ENCODE measurements at regions not wholly inside any gene's neighbourhood (a gene's known extent, or its start where the extent isn't known, plus 50 kb on each side); places are given as distances from the start of the nearest gene placed in this dataset.
"Not testable (repeated sequence)": the region's sequence is repeated elsewhere in the genome, so short reads cannot be mapped to it uniquely, and the experiment has no call there.

DNA sequence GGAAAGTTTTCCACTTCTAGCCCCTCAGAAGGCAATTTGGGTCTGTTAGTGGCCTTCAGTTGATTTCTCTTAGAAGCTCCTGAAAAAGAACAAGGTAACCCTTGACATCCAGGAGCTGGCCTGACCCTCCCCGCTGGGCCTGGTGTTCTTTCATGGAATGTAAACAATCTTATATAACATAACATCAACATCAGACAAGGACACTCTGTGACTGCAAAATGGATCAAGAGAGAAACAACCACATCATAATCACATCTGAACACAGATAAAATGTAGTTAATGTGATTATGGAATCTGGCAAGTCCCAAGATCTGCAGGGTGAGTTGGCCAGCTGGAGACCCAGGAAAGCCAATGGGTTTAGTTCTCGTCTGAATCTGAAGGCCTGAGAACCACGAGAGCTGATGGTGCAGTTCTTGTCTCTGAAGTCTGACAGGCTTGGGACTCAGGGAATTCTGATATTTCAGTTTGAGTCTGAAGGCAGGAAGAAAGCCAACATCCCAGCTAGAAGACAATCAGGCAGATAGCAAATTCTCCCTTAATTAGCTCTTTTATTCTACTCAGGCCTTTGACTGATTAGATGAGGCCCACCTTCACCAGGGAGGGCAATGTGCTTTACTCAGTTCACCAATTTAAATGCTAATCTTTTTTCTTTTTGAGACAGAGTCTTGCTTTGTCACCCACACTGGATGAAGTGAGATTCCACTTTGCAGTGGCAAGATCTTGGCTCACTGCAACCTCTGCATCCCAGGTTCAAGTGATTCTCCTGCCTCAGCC, 91.4 kb upstream of the NAMPT start:
- intact Hi-C loops (cut with DNase I): loop anchor here (5.0 kb wide), 1 partner anchor 199 kb away; no protein-coding TSS in a partner anchor
- no peak for DNase-seq (ENCODE audit: missing footprints)
- ATAC-seq: no peak

DNA sequence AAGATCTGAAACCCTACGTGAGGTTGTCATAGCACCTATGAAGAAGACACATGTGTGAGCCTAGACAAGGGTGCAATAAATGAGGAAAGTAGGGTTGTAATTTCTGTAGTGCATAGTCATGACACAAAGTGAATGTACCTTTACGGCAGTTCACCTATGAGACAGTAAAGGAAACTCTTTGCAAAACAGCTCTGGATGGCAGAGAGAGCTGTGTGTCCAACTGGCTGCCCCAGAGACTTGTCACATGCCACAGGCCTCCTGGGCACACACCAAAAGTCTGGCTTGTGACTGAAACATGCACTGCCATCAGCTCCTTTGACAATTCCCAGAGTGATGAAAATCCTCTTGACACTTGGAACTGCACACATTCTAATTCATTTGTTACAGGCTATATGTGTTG, 90.7 kb upstream of the NAMPT start:
- intact Hi-C loops (cut with DNase I): loop anchor here (5.0 kb wide), 1 partner anchor 198 kb away; no protein-coding TSS in a partner anchor
- ATAC-seq (peak; percentile 89), DNase-seq (ENCODE audit: missing footprints) (no peak)

DNA sequence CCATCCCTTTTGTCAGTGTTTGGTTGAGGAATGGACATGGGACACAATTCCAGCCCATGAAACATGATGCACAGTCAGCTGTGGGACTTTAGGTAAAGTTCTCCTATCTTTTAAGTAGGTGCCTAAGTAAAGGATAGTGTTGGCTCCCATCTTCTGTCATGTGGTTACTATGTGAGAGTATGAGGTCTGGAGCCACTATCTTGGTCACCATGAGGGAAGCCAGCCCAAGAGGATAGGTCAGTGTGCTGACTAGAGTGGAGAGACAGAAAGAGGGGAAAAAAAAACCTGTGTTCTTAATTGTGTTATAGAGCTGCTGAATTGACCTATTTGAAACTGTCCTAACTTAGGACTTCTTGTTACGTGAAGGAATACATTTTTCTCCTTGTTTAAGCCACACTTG, 89.7 kb upstream of the NAMPT start:
- intact Hi-C loops (cut with DNase I): loop anchor here (5.0 kb wide), 1 partner anchor 87 kb away; no protein-coding TSS in a partner anchor
- no peak for ATAC-seq
- DNase-seq (ENCODE audit: missing footprints): no peak

DNA sequence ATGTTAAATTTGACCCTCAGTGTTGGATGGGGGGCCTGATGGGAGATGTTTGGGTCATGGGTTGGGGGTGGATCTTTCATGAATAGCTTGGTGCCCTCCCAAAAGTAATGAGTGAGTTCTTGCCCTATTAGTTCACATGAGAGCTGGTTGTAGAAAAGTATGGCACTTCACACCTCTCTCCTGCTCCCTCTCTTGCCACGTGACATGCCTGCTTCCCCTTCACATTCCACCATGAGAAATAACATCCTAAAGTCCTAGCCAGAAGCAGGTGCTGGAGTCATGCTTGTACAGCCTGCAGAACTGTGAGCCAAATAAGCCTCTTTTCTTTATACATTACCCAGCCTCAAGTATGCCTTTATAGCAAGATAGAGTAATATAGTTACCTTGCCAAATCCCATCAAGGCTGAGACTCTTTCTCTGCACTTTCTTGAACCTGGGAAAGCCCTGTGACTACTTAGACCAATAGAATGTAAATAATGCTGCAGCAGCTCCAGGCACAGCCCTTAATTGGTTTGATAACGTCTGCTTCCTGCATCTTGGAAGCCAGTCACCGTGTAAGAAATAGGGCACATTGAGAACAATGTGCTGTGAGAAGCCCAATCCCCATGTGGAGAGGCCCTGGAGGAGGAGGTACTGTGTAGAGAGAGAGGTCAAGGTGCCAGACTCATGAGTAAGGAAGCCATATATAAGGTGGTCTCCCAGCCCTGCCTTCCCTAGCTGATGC, 88.0 kb upstream of the NAMPT start:
- DNase-seq (ENCODE audit: missing footprints) (no peak), ATAC-seq (no peak)
- intact Hi-C loops (cut with DNase I): loop anchor here (5.0 kb wide), 1 partner anchor 85 kb away; no protein-coding TSS in a partner anchor

DNA sequence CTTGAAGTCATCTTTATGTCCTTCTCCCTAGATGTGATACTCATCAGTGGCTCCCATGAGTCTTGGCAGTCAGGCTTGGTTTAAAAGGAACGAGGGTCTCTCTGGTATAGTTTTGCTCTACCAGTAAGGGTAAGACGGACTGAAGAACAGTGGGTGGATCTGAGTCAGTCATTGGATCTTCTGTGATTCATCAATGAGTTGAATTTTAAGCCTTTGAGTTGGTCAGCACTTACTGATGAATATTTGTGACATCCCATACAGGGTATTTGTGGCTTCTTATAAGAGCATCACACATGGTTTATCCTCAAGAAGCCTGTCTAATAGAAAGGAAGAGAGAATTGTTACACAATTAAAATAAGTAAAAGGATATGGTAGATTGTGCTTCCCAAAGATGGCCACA, 87.3 kb upstream of the NAMPT start:
- intact Hi-C loops (cut with DNase I): loop anchor here (5.0 kb wide), 1 partner anchor 85 kb away; no protein-coding TSS in a partner anchor
- DNase-seq (ENCODE audit: missing footprints) (no peak), ATAC-seq (no peak)

DNA sequence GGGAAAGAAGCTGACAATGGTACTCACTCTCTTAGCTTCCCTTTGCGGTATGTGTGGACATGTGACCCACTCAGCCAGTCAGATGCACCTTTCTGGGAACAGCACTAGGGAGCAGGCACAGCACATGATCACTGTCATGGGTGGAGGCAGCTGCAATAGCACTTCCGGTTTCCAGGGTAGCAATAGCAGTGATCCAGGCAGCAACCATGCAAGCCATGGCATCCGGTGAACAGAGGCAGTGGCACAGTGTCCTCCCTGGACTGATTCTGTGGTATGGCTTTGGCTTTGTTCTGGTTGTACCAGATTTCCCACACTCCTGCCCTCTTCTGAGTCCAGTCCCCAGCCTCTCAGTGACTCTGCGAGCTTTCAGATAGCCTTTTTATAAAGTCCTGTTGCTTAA, 86.8 kb upstream of the NAMPT start:
- ATAC-seq: peak; percentile 30
- intact Hi-C loops (cut with DNase I): loop anchor here (5.0 kb wide), 1 partner anchor 84 kb away; no protein-coding TSS in a partner anchor

DNA sequence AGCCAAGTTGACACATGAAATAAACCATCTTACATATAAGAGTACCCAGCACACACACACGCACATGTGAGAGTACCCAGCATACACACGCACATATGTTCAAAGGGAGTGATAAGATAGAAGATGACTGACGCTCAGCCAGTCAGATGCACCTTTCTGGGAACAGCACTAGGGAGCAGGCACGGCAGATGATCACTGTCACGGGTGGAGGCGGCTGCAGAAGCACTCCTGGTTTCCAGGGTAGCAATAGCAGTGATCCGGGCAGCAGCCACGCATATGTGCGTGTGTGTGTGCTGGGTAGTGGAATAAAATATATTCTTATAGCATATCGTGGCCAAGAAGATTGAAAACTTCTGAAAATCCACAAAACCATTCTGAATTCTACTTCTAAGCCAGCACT, 85.8 kb upstream of the NAMPT start:
- intact Hi-C loops (cut with DNase I): loop anchor here (5.0 kb wide), 1 partner anchor 83 kb away; no protein-coding TSS in a partner anchor

More for the DNA sequence above, 86.8 kb upstream of the NAMPT start:
- no peak for DNase-seq (ENCODE audit: missing footprints)

DNA sequence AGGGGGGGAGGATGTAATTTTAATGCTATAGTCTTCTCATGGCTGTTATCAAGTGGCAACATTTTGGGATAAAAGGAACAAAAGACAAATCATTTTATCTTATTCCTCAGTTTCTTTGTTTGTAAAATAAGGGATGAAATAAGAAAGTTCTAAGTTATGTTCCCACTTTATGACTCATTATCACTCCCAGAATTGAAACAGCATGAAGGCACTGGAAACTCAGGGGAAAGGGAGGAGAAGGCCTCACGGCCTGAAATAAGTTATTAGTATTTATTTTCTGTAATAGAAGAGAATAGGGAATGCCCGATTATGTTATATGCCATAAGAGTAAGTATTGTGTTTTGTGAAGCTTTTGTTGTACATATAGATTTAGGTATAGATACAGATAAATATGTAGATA, 85.0 kb upstream of the NAMPT start:
- intact Hi-C loops (cut with DNase I): loop anchor here (5.0 kb wide), 1 partner anchor 83 kb away; no protein-coding TSS in a partner anchor
- no peak for DNase-seq (ENCODE audit: missing footprints)
- no peak for ATAC-seq

More for the DNA sequence above, 85.8 kb upstream of the NAMPT start:
- ATAC-seq (no peak), DNase-seq (ENCODE audit: missing footprints) (no peak)

DNA sequence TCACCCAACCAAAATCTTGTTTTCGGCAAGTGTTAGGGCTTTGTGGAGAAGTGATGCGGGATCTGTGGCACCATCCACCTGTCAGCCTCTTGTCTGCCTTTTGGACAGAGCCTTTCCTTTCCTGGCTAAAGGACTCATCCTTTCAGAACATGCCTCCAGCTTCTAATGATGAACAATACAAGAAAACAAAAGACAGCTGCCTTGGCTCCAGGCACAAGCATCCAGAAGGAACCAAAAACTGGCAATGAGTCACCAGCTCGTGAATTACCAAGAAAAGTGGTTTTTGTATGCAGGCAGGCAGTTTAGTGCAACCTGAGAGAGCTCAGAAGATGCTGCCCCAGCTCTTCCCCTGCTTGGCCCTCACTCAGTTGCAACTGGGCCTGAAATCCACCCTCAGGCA, 84.6 kb upstream of the NAMPT start:
- ATAC-seq: no peak
- DNase-seq (ENCODE audit: missing footprints): no peak
- intact Hi-C loops (cut with DNase I): no loop called here

DNA sequence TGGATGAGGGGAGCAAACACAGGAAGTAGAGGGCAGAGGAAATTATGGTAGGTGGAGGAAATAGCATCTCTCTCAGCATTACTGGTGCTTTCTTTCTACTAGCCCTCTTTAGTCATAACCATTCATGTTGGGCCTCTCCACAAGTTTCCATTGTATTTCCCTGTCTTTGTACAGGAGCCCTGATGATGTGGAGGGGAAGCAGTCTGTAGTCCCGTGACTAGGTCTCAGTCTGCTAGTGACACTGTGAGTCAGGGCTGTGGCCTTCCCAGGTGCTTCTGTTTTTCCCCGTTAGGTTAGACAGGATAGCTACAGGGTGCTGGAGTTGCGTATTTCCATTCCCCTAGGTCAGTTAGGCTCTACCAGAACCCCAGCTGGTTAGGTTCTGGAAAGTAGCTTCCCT, 82.9 kb upstream of the NAMPT start:
- intact Hi-C loops (cut with DNase I): no loop called here
- no peak for ATAC-seq
- no peak for DNase-seq (ENCODE audit: missing footprints)

DNA sequence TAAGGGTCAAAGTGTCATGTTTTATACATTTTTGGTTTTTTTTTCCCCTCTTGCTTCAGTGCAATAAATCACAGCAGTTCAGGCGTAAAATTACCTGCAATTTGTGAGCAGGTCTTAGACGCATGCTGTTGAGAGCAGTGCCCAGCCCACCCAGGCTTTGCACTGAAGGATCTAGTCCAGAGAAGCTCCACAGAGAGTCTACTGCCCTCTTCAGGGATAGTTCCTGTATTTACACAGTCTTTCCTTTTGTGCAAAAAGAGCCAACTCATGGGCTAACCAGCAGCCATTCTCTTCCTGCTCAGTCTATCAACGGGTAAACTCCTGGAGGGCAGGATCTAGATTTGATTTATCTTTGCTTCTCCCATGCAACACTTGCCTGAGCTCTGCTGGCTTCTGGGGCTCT, 82.2 kb upstream of the NAMPT start:
- DNase-seq (ENCODE audit: missing footprints): no peak
- intact Hi-C loops (cut with DNase I): no loop called here
- ATAC-seq: no peak

DNA sequence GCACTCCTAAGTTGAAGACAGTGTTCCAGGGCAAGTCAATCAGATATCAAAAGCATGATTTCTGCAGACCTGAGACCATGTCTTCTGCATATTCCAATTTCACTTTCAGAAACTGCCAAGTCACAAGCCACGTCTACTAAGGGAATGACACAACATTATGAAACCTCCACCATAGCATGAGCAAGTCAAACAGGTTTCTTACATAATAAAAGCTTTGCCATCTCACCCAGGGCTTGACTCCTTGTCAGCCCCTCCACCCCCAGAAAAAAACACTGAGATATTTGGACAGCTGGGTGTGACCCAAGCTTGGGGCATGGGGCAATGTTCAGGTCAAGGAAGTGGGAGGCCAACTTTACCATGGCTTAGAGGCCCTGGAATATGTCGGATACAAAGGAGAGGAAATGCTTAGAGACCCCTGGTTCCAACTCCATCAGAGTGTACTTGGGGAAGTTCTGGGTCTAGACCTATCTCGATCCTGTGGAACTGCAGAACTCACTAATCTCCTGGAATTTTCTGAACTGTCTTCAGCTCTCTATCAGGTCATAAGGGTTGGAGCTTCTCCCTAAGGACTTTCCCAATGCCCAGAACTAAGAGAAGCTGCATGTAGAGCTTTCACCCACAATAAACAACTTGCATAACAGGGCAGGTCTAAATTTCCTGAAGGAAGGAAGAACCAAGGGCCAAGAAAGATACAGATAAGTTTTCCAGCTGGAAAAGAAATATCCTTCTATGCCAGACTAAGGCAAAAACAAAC, 80.6 kb upstream of the NAMPT start:
- intact Hi-C loops (cut with DNase I): no loop called here
- peak; percentile 59 for ATAC-seq
- DNase-seq (ENCODE audit: missing footprints): no peak

DNA sequence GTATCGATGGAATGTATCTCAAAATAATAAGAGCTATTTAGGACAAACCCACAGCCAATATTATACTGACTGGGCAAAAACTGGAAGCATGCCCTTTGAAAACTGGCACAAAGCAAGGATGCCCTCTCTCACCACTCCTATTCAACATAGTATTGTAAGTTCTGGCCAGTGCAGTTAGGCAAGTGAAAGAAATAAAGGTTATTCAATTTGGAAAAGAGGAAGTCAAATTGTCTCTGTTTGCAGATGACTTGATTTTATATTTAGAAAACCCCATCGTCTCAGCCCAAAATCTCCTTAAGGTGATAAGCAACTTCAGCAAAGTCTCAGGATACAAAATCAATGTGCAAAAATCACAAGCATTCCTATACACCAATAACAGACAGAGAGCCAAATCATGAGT, 77.7 kb upstream of the NAMPT start:
- intact Hi-C loops (cut with DNase I); DNase-seq (ENCODE audit: missing footprints); ATAC-seq: not testable (repeated sequence)

DNA sequence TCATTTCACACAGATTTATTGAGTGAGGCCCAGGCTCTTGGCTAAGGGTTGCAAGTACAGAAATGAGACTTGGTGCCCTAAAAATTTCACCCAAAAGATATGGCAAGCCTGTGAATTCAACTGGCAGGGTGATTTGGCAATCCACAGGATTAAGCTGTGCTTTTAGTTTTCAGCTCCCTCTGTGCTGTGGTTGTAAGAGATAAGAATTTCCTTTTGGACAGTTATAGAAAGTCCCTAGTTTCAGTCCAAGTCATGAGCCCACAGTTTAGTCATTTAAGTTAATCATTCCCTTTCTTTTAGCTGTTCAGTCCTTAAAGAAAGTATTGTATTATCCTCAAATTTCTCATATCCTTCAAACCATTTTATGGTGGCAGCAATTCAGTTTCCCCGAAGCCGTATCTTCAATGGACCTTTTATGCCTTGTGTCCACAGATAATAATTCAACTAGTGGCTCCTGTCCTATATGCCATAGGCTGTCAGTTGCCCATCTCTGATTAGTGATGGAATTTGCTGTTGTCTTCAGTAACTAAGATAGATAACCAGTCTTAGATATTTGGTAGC, 73.4 kb upstream of the NAMPT start:
- intact Hi-C loops (cut with DNase I): no loop called here
- peak; percentile 72 for ATAC-seq
- no peak for DNase-seq (ENCODE audit: missing footprints)

DNA sequence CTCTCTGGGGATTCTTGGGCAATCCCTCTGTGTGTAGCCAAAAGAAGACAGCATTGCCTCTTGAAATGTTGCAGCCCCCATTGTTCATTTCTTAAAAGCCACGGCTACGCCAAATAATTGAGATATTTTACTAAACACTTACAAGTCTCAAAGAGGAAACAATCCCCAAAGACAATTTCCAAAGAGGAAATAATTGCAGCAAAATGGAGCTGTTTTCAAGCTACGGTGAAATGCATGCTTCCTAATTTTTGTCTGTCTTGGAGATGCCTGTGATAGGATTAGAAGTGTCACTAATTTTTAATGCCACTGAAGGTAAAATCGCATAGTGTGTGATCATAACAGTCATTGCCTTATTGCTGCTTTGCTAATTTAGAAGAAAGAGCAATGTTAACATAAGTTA, 72.9 kb upstream of the NAMPT start:
- intact Hi-C loops (cut with DNase I): no loop called here
- DNase-seq (ENCODE audit: missing footprints) (no peak), ATAC-seq (no peak)

DNA sequence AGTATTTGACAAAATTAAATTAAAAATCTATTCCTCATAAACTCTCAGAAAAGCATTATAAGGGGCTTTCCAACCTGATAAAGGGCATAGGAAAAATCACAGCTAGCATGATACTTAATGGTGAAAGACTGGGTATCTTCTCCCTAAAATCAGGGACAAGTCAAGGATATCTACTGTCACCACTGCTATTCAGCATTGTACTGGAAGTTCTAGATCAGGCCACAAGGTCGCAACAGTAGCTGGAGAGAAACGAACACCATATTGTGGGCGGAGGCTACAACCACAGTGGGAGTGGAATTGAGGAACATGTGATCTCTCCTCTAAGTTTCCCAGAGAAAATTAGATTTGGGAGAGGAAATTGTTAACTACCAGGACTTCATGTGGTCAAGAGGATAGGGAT, 70.0 kb upstream of the NAMPT start:
- DNase-seq (ENCODE audit: missing footprints): no peak
- no peak for ATAC-seq
- intact Hi-C loops (cut with DNase I): no loop called here

DNA sequence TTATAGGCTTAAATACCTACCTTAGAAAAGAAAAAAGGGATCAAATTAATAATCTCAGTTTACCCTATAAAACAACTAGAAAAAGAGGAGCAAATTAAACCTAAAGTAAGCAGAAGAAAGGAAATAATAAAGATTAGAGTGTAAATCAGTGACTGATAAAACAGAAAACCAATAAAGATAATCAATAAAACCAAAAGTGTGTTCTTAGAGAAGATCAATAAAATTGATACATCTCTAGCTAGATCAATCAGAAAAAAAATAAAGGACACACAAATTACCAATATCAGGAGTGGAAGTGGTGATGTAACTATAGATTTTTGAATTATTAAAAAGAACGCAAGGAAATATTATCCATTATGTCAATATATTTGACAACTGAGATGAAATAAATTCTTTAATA, 69.2 kb upstream of the NAMPT start:
- intact Hi-C loops (cut with DNase I): no loop called here
- no peak for DNase-seq (ENCODE audit: missing footprints)
- no peak for ATAC-seq

DNA sequence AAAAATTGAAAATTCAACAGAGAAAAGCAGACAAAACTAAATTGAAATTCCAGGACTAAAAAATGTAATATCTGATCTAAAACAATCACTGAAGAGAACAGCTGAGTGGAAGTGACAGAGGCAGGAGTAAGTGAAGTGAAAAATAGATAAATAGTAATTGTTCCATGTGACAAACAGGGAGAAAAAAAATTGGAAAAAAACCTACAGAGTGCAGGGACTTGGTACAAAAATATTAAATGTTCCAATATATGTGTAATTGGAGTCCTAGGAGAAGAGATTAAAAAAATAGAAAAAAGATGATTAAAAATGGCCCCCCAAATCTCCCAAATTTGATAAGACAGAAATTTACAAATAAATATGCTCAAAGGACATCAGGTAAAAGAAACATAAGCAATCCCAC, 63.4 kb upstream of the NAMPT start:
- DNase-seq (ENCODE audit: missing footprints) (no peak), ATAC-seq (no peak)
- intact Hi-C loops (cut with DNase I): no loop called here

DNA sequence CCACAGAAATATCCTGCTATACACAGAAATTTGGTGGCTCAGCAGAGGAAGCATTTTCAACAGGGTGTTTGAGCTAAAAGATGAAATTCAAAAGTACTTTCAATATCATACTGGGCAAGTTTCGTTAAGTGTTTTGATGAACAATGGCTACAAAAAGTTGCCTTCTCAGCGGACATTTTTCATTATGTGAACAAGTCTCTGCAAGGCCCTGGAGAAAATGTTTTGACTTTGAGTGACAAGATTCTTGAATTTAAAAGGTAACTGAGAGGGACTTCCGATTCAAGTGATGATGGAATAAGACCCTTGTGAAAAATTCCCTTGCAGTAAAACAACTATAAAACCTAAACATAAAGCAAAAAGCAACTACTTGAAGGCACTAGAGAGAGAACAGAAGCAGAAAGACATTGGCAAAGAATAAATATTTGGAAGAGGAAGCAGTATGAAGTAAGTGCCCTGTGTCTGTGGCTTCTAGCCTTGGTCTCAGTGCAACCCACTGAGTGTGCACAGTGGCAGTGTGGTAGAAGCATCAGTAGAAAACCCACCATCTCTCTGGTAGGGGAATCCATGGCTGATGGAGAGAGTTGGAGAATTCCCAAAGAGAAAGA, 62.5 kb upstream of the NAMPT start:
- intact Hi-C loops (cut with DNase I): no loop called here
- DNase-seq (ENCODE audit: missing footprints) (peak; percentile 41), ATAC-seq (no peak)

Data from Right ventricle myocardium inferior (tissue), 1 donor.